H1 (cell line): ENCODE measurements at regions not wholly inside any gene's neighbourhood (a gene's known extent, or its start where the extent isn't known, plus 50 kb on each side); places are given as distances from the start of the nearest gene placed in this dataset.

Experiments used
- CTCF ChIA-PET: fragments of 300-600 bp; sonication (Branson Sonifier 250); formaldehyde crosslinking; loops from one replicate; lab custom pipeline; 2021; ENCODE audit not compliant: partially characterized antibody; lab: Charles Lee
- POLR2A ChIA-PET: fragments of 300-600 bp; sonication (Branson Sonifier 250); formaldehyde crosslinking; loops from one replicate; lab custom pipeline; 2021; ENCODE audit warnings: inconsistent platforms; ENCODE audit not compliant: partially characterized antibody; lab: Charles Lee
- DNase-seq, 2 experiments: peaks; one replicate each; pipeline versions ENCODE4 v3.0.0 to v3.0.0-alpha.2; 2010 to 2022; ENCODE audit warnings: low spot score in 2 of 2, low read depth in 1 of 2, mixed read lengths in 1 of 2
- FAIRE-seq: peaks from 2 replicates; lab custom pipeline; 2011; peaks lifted over from hg19 to GRCh38; lab: Jason Lieb, UNC
- H2AFZ ChIP-seq: 2 replicates; pipeline ENCODE4 v1.8.1; 2012; ENCODE audit warnings: low read length, inconsistent platforms
- H2AK5ac ChIP-seq: 2 replicates; pipeline ENCODE4 v1.6.1; 2013; ENCODE audit warnings: low read depth, low read length
- H2BK120ac ChIP-seq: replicated peaks from 2 replicates; pipeline ENCODE3; 2013; ENCODE audit warnings: low read depth, low read length, inconsistent platforms
- H2BK12ac ChIP-seq: 2 replicates; pipeline ENCODE4 v1.6.1; 2013; ENCODE audit warnings: low read depth, low read length
- H2BK15ac ChIP-seq: 2 replicates; pipeline ENCODE4 v1.6.1; 2013; ENCODE audit warnings: low read length
- H2BK20ac ChIP-seq: 2 replicates; pipeline ENCODE4 v1.6.1; 2013; ENCODE audit warnings: low read length
- H2BK5ac ChIP-seq: 2 replicates; pipeline ENCODE4 v1.6.1; 2013; ENCODE audit warnings: low read depth, low read length
- H3K14ac ChIP-seq: 2 replicates; pipeline ENCODE4 v1.6.1; 2013; ENCODE audit warnings: inconsistent platforms; ENCODE audit not compliant: insufficient read length
- H3K18ac ChIP-seq: 2 replicates; pipeline ENCODE4 v1.6.1; 2013; ENCODE audit warnings: low read length; ENCODE audit errors: extremely low read depth
- H3K23ac ChIP-seq: 2 replicates; pipeline ENCODE4 v1.6.1; 2013; ENCODE audit warnings: inconsistent platforms; ENCODE audit not compliant: insufficient read length
- H3K23me2 ChIP-seq: 2 replicates; pipeline ENCODE4 v1.6.1; 2013; ENCODE audit warnings: low read depth, low read length
- H3K27ac ChIP-seq: 2 replicates; pipeline ENCODE4 v1.6.1; 2011; ENCODE audit warnings: low read depth, low read length, inconsistent platforms
- H3K27me3 ChIP-seq, 4 experiments: replicated peaks in 1 of 4; 1 replicate in 1 of 4; 2 replicates in 3 of 4; pipeline versions ENCODE4 v1.6.1 to v1.8.1; 2011 to 2013; ENCODE audit warnings: low read length in 3 of 4, mild to moderate bottlenecking in 3 of 4, inconsistent platforms in 2 of 4, mixed read lengths in 2 of 4, moderate library complexity in 1 of 4; ENCODE audit not compliant: control insufficient read depth in 3 of 4, insufficient read depth in 3 of 4; ENCODE audit errors: extremely low read depth in 1 of 4
- H3K36me3 ChIP-seq, 4 experiments: 2 replicates each; pipeline versions ENCODE4 v1.6.1 to v1.8.1; 2011 to 2013; ENCODE audit warnings: mild to moderate bottlenecking in 4 of 4, low read length in 3 of 4, moderate library complexity in 2 of 4, control low read depth in 1 of 4, inconsistent platforms in 1 of 4; ENCODE audit not compliant: insufficient read depth in 4 of 4, control insufficient read depth in 2 of 4
- H3K4ac ChIP-seq: replicated peaks from 2 replicates; pipeline ENCODE3; 2013; ENCODE audit warnings: low read length, low read depth, mixed read lengths, inconsistent platforms; ENCODE audit not compliant: insufficient read length
- H3K4me1 ChIP-seq, 4 experiments: replicated peaks in 1 of 4; 1 replicate in 1 of 4; 2 replicates in 3 of 4; pipeline versions ENCODE4 v1.6.1 to v1.8.1; 2011 to 2013; ENCODE audit warnings: low read length in 3 of 4, inconsistent platforms in 2 of 4, mixed read lengths in 1 of 4; ENCODE audit not compliant: insufficient read depth in 4 of 4, control insufficient read depth in 3 of 4
- H3K4me2 ChIP-seq, 2 experiments: 2 replicates each; pipeline versions ENCODE4 v1.6.1 to v1.8.1; 2011 to 2013; ENCODE audit warnings: low read depth in 2 of 2, low read length in 2 of 2, control low read depth in 1 of 2, inconsistent platforms in 1 of 2, mild to moderate bottlenecking in 1 of 2; ENCODE audit not compliant: insufficient read depth in 1 of 2
- H3K4me3 ChIP-seq, 4 experiments: fragments of 200-600, 300-600 bp in 1 of 4; sonication (generic), shearing (Covaris generic), sonication (Bioruptor Twin) in 1 of 4; 2 replicates each; pipeline versions ENCODE4 v1.5.1 to v1.8.1; 2011 to 2016; ENCODE audit warnings: low read length in 4 of 4, low read depth in 3 of 4, control low read depth in 2 of 4, inconsistent platforms in 2 of 4, mild to moderate bottlenecking in 2 of 4, mixed read lengths in 1 of 4, moderate library complexity in 1 of 4; ENCODE audit not compliant: insufficient read depth in 2 of 4; ENCODE audit errors: extremely low read depth in 1 of 4
- H3K56ac ChIP-seq: replicated peaks from 2 replicates; pipeline ENCODE3; 2013; ENCODE audit warnings: low read depth, mild to moderate bottlenecking, mixed read lengths, low read length, inconsistent platforms; ENCODE audit not compliant: insufficient read length
- H3K79me1 ChIP-seq: 2 replicates; pipeline ENCODE4 v1.6.1; 2013; ENCODE audit warnings: low read depth, low read length, control low read depth
- H3K79me2 ChIP-seq, 2 experiments: 2 replicates each; pipeline versions ENCODE4 v1.6.1 to v1.8.1; 2012 to 2013; ENCODE audit warnings: low read length in 2 of 2, mild to moderate bottlenecking in 2 of 2, inconsistent platforms in 1 of 2; ENCODE audit not compliant: insufficient read depth in 2 of 2, control insufficient read depth in 1 of 2
- H3K9ac ChIP-seq, 4 experiments: replicated peaks in 1 of 4; 1 replicate in 1 of 4; 2 replicates in 3 of 4; pipeline versions ENCODE4 v1.6.1 to v1.8.1; 2011 to 2013; ENCODE audit warnings: low read depth in 3 of 4, low read length in 3 of 4, control low read depth in 2 of 4, mild to moderate bottlenecking in 2 of 4, moderate library complexity in 2 of 4, inconsistent platforms in 1 of 4; ENCODE audit errors: extremely low read depth in 1 of 4
- H3K9me3 ChIP-seq, 2 experiments: 2 replicates each; pipeline versions ENCODE4 v1.6.1 to v1.8.1; 2012 to 2013; ENCODE audit warnings: mild to moderate bottlenecking in 2 of 2, moderate library complexity in 2 of 2, control low read depth in 1 of 2, inconsistent platforms in 1 of 2, low read depth in 1 of 2, low read length in 1 of 2, mixed read lengths in 1 of 2; ENCODE audit not compliant: insufficient read depth in 2 of 2
- H4K20me1 ChIP-seq, 2 experiments: replicated peaks in 1 of 2; 2 replicates each; pipeline versions ENCODE3 to v1.8.1; 2011 to 2013; ENCODE audit warnings: inconsistent platforms in 2 of 2, low read length in 2 of 2, mild to moderate bottlenecking in 1 of 2; ENCODE audit not compliant: insufficient read depth in 2 of 2, control insufficient read depth in 1 of 2
- H4K5ac ChIP-seq: 2 replicates; pipeline ENCODE4 v1.6.1; 2013; ENCODE audit warnings: low read length, low read depth, mixed read lengths, inconsistent platforms; ENCODE audit not compliant: insufficient read length
- H4K8ac ChIP-seq: 2 replicates; pipeline ENCODE4 v1.8.0; 2013; ENCODE audit warnings: mild to moderate bottlenecking, moderate library complexity, low read length, inconsistent platforms; ENCODE audit not compliant: insufficient read depth; ENCODE audit errors: extremely low read depth
- H4K91ac ChIP-seq: replicated peaks from 2 replicates; pipeline ENCODE3; 2013; ENCODE audit warnings: low read length, mixed read lengths, inconsistent platforms; ENCODE audit not compliant: insufficient read length
- JUND ChIP-seq: IDR thresholded peaks from 2 replicates; pipeline ENCODE4 v1.6.1; 2011; ENCODE audit warnings: mild to moderate bottlenecking, improper control_type of control experiment, low read length
- NANOG ChIP-seq: IDR thresholded peaks from 2 replicates; pipeline ENCODE4 v1.6.1; 2011; ENCODE audit warnings: low read length, low read depth, mild to moderate bottlenecking, inconsistent platforms; ENCODE audit not compliant: insufficient read depth, poor library complexity, severe bottlenecking
- PHF8 ChIP-seq: fragments of 200-600 bp; sonication (generic); conservative IDR thresholded peaks from 2 replicates; pipeline ENCODE4 v1.7.1; 2012; ENCODE audit warnings: low read depth, mild to moderate bottlenecking, inconsistent platforms, low read length, moderate library complexity
- SP4 ChIP-seq: IDR thresholded peaks from 2 replicates; pipeline ENCODE4 v1.6.1; 2012; ENCODE audit warnings: low read length, inconsistent platforms
- TEAD4 ChIP-seq: IDR thresholded peaks from 2 replicates; pipeline ENCODE4 v1.6.1; 2012; ENCODE audit warnings: low read depth, low read length, inconsistent platforms, mixed read lengths
- YY1 ChIP-seq: IDR thresholded peaks from 2 replicates; pipeline ENCODE4 v1.6.1; 2011; ENCODE audit warnings: low read depth, mild to moderate bottlenecking, low read length
- WGBS, 2 experiments: shearing (Covaris generic) in 1 of 2; methylation state at CpG; one replicate each; pipeline versions ENCODE4 v1.1.6 to v1.1.7; 2013 to 2015; ENCODE audit warnings: low lambda C conversion rate in 2 of 2, mixed read lengths in 2 of 2, inconsistent platforms in 1 of 2, low coverage in 1 of 2, missing lambda C conversion rate in 1 of 2; ENCODE audit not compliant: insufficient replicate concordance in 2 of 2, insufficient coverage in 1 of 2, insufficient read length in 1 of 2; ENCODE audit errors: extremely low coverage in 1 of 2, missing lambda C conversion rate in 1 of 2; 5-methylcytosine and 5-hydroxymethylcytosine counted together

- Histone ChIP-seq H4K20me1 (no peaks in the 10 kb centered on the region), H4K5ac (no peak overlapping the region)
- TF ChIP-seq NANOG: no peak
- no peak for TF ChIP-seq JUND
- no peak for TF ChIP-seq SP4
- no peak for TF ChIP-seq PHF8
- no peak for TF ChIP-seq TEAD4
- no peak for TF ChIP-seq YY1
Observed at GRCh38 chr3:84100861-84101260, 857.9 kb upstream of the CADM2 start.

More at GRCh38 chr3:84100861-84101260, 857.9 kb upstream of the CADM2 start:
- no peak overlapping the region for H3K56ac ChIP-seq
- H4K8ac ChIP-seq: no peak overlapping the region
- no peak for FAIRE-seq
- ChIA-PET POLR2A (no interaction called here), CTCF (no interaction called here)
- no peak overlapping the region for H3K4ac ChIP-seq
- H3K23ac ChIP-seq: no peak overlapping the region
- no peak overlapping the region for H2BK15ac ChIP-seq
- no peak overlapping the region for H3K27ac ChIP-seq
- H3K14ac ChIP-seq: no peak overlapping the region
- H3K9ac ChIP-seq: no peak overlapping the region
- no peak overlapping the region for H3K18ac ChIP-seq
- H3K79me2 ChIP-seq: no peaks in the 10 kb centered on the region
- 95% methylated on average over 2 of the region's 2 CpGs; no CpG with 5 or more reads in 1 of the 2 experiments for WGBS, 2 experiments
- H3K36me3 ChIP-seq: no peaks in the 10 kb centered on the region
- no peak overlapping the region for H3K4me3 ChIP-seq
- H2BK20ac ChIP-seq: no peak overlapping the region
- no peak overlapping the region for H2BK12ac ChIP-seq
- H3K27me3 ChIP-seq: peaks cover 0 to 1% (median 0%) of the 10 kb centered on the region in 4 experiments; a peak in 1 of 7 replicates
- H3K4me1 ChIP-seq: no peaks in the 10 kb centered on the region
- H3K9me3 ChIP-seq: no peaks in the 10 kb centered on the region
- no peak overlapping the region for H2BK120ac ChIP-seq
- H2AK5ac ChIP-seq: no peak overlapping the region
- H3K4me2 ChIP-seq: no peak overlapping the region
- H2AFZ ChIP-seq: no peak overlapping the region
- DNase-seq: no peak
- no peaks in the 10 kb centered on the region for H3K23me2 ChIP-seq
- H2BK5ac ChIP-seq: no peak overlapping the region
- H3K79me1 ChIP-seq: no peaks in the 10 kb centered on the region
- H4K91ac ChIP-seq: no peak overlapping the region
